ENCODE measurements at regions not wholly inside any gene's neighbourhood (a gene's known extent, or its start where the extent isn't known, plus 50 kb on each side); places are given as distances from the start of the nearest gene placed in this dataset.

DNA sequence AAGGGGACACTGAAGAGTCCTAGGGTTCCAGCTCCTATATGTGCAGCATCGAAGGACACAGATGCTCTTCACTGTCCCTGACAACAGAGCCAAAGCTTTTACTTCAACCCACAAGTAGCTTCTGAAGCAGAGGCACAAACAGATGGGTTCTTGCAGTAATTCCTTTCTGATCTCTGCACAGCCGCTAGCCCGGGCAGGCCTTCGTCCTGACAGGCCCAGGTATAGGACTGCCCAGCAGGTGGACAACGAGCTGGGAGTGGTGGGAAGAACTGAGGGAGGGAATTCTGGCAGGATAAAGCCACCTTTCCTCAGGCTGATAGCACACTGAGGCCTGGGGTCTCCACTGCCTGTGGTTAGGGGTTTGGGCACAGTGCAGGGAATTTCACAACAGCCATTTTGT, 94.8 kb downstream of the RHOB start:
- FAIRE-seq (no peak), DNase-seq (ENCODE audit: low read depth in 1 of 2, low spot score in 1 of 2) (no peak), ATAC-seq (no peak)
- peaks cover 6% of the 10 kb centered on the region; the same call in 1 of the 3 replicates for H3K9me3 ChIP-seq
- no peak for TF ChIP-seq JUNB (IDR thresholded peaks at IDR 0.05)
- no peak for TF ChIP-seq CBX8 (IDR thresholded peaks at IDR 0.05)
- TF ChIP-seq ESRRA (IDR thresholded peaks at IDR 0.05; ENCODE audit: borderline replicate concordance, low read length) = no peak
- TF ChIP-seq FOSB (CRISPR knock-in tag; IDR thresholded peaks at IDR 0.05) = no peak
- no peak for TF ChIP-seq NPAS2 (CRISPR knock-in tag; IDR thresholded peaks at IDR 0.05; ENCODE audit: borderline replicate concordance)
- no peak for TF ChIP-seq RARB (CRISPR knock-in tag; IDR thresholded peaks at IDR 0.05)
- TF ChIP-seq, protein P1, sequence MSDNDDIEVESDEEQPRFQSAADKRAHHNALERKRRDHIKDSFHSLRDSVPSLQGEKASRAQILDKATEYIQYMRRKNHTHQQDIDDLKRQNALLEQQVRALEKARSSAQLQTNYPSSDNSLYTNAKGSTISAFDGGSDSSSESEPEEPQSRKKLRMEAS (IDR thresholded peaks at IDR 0.05) = no peak
- no peak for TF ChIP-seq KDM1A (IDR thresholded peaks at IDR 0.05; ENCODE audit: low read depth)
- TF ChIP-seq ZC3H11A (IDR thresholded peaks at IDR 0.05) = no peak
- no peak for TF ChIP-seq FOSL2 (IDR thresholded peaks at IDR 0.05)
- TF ChIP-seq FOSL2 (CRISPR knock-in tag; IDR thresholded peaks at IDR 0.05) = no peak
- no peak for TF ChIP-seq PHF8 (IDR thresholded peaks at IDR 0.05; ENCODE audit: borderline replicate concordance, low read depth)
- no peak for TF ChIP-seq FOXS1 (CRISPR knock-in tag; IDR thresholded peaks at IDR 0.05)
- no peak for TF ChIP-seq CEBPB (IDR thresholded peaks at IDR 0.05)
- no peak for TF ChIP-seq HEYL (CRISPR knock-in tag; IDR thresholded peaks at IDR 0.05)
- no peak for TF ChIP-seq GATA3 (IDR thresholded peaks at IDR 0.05; ENCODE audit: borderline replicate concordance)
- TF ChIP-seq, protein P2, sequence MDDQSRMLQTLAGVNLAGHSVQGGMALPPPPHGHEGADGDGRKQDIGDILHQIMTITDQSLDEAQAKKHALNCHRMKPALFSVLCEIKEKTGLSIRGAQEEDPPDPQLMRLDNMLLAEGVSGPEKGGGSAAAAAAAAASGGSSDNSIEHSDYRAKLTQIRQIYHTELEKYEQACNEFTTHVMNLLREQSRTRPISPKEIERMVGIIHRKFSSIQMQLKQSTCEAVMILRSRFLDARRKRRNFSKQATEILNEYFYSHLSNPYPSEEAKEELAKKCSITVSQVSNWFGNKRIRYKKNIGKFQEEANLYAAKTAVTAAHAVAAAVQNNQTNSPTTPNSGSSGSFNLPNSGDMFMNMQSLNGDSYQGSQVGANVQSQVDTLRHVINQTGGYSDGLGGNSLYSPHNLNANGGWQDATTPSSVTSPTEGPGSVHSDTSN (IDR thresholded peaks at IDR 0.05) = no peak
- no peak for TF ChIP-seq SREBF2 (IDR thresholded peaks at IDR 0.05)
- no peak for TF ChIP-seq RCOR1 (IDR thresholded peaks at IDR 0.05; ENCODE audit: low read depth, low read length)
- no peak overlapping the region for H3K4me2 ChIP-seq
- ChIA-PET CTCF (interaction anchor here (0.5 to 1.6 kb wide), 5 partner anchors 9 to 109 kb away, joined by 3 to 5 read pairs (median 4); partner anchors contain the start of gene HS1BP3), POLR2A (interaction anchor here (0.8 kb wide), 1 partner anchor 94 kb away, joined by 5 read pairs; the partner anchor contains the start of gene RHOB)
- peak overlapping the region in 1 of 2 experiments; percentile 72; a peak in 1 of 6 replicates for H3K27ac ChIP-seq
- WGBS (ENCODE audit: missing lambda C conversion rate) = 77% methylated on average over 5 of the region's 5 CpGs
- H3K4me1 ChIP-seq = peaks cover 19% of the 10 kb centered on the region; the same call in 2 of the 3 replicates
- H3K4me3 ChIP-seq = no peak overlapping the region

DNA sequence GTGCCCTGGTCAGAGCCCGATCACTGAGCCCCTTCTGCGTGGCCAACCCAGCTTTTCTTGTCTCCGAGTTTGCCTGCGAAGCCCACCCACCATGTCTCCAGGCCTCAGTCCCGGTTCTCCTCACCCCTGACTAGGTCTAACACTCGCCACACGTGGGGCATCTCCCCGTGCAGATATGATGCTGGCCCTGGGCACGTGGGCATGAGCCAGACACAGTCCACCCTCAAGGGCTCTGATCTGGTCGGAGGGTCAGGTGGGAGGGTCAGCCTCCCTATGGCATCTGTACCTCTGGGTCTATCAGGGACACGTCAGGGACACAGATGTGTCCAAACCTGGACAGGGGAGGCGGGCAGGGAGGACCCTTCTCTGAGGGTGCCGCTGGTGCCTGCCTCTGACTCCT, 95.4 kb downstream of the RHOB start:
- FAIRE-seq = no peak
- DNase-seq (ENCODE audit: low read depth in 1 of 2, low spot score in 1 of 2) = no peak
- WGBS (ENCODE audit: missing lambda C conversion rate) = 70% methylated on average over 11 of the region's 13 CpGs
- ATAC-seq = no peak
- Histone ChIP-seq H3K4me1 (peaks cover 16% of the 10 kb centered on the region; the same call in 2 of the 3 replicates), H3K4me2 (no peak overlapping the region), H3K4me3 (no peak overlapping the region), H3K27ac (no peak overlapping the region; a peak in 1 of 6 replicates), H3K9me3 (peaks cover 6% of the 10 kb centered on the region; the same call in 1 of the 3 replicates)
- POLR2A ChIA-PET = interaction anchor here (0.8 kb wide), 1 partner anchor 95 kb away, joined by 5 read pairs; the partner anchor contains the start of gene RHOB
- TF ChIP-seq NPAS2 (CRISPR knock-in tag; IDR thresholded peaks at IDR 0.05; ENCODE audit: borderline replicate concordance) = no peak
- TF ChIP-seq CHD4 (IDR thresholded peaks at IDR 0.05; ENCODE audit: borderline replicate concordance) = no peak
- TF ChIP-seq, protein P2 (IDR thresholded peaks at IDR 0.05) = no peak
- no peak for TF ChIP-seq MAZ (IDR thresholded peaks at IDR 0.05; ENCODE audit: borderline replicate concordance, low read depth, low read length)
- TF ChIP-seq MYC (IDR thresholded peaks at IDR 0.05; ENCODE audit: borderline replicate concordance, low read length) = no peak
- no peak for TF ChIP-seq FOXS1 (CRISPR knock-in tag; IDR thresholded peaks at IDR 0.05)
- TF ChIP-seq NR3C1 (IDR thresholded peaks at IDR 0.05) = no peak
- TF ChIP-seq NFE2L2 (conservative IDR thresholded peaks at IDR 0.05; ENCODE audit: low read length) = no peak
- TF ChIP-seq TP53 (CRISPR knock-in tag; IDR thresholded peaks at IDR 0.05) = no peak
- TF ChIP-seq CBX2 (IDR thresholded peaks at IDR 0.05; ENCODE audit: borderline replicate concordance, low read depth) = no peak
- TF ChIP-seq, protein P3, sequence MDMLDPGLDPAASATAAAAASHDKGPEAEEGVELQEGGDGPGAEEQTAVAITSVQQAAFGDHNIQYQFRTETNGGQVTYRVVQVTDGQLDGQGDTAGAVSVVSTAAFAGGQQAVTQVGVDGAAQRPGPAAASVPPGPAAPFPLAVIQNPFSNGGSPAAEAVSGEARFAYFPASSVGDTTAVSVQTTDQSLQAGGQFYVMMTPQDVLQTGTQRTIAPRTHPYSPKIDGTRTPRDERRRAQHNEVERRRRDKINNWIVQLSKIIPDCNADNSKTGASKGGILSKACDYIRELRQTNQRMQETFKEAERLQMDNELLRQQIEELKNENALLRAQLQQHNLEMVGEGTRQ (IDR thresholded peaks at IDR 0.05) = no peak
- no peak for TF ChIP-seq GATA3 (IDR thresholded peaks at IDR 0.05; ENCODE audit: borderline replicate concordance)
- TF ChIP-seq JUNB (IDR thresholded peaks at IDR 0.05) = no peak
- TF ChIP-seq FOSL2 (IDR thresholded peaks at IDR 0.05) = no peak
- TF ChIP-seq FOSL2 (CRISPR knock-in tag; IDR thresholded peaks at IDR 0.05) = no peak
- no peak for TF ChIP-seq POLR2A (IDR thresholded peaks at IDR 0.05; ENCODE audit: low read length)
- TF ChIP-seq JUN (IDR thresholded peaks at IDR 0.05) = no peak
- TF ChIP-seq MAFK (IDR thresholded peaks at IDR 0.05; ENCODE audit: partially characterized antibody) = no peak
- TF ChIP-seq FOSB (CRISPR knock-in tag; IDR thresholded peaks at IDR 0.05) = no peak
- TF ChIP-seq RNF2 (IDR thresholded peaks at IDR 0.05; ENCODE audit: borderline replicate concordance, low read depth) = no peak
- CTCF ChIA-PET = interaction anchor here (0.9 to 1.6 kb wide), 3 partner anchors 8 to 109 kb away, joined by 4 to 5 read pairs (median 4); partner anchors contain the start of gene HS1BP3

Data from A549 (cell line).